Prostate gland (tissue), 2 donors: ENCODE measurements at regions not wholly inside any gene's neighbourhood (a gene's known extent, or its start where the extent isn't known, plus 50 kb on each side); places are given as distances from the start of the nearest gene placed in this dataset.

ENCODE experiments used
- DNase-seq: peaks from one replicate; pipeline ENCODE4 v3.0.0-alpha.2; 2019; ENCODE audit warnings: low spot score
- H3K27ac ChIP-seq, 2 donors: fragments of 200-600 bp; sonication (generic); 2 replicates each; pipeline ENCODE4 v1.5.1; 2017 to 2019
- H3K27me3 ChIP-seq: fragments of 200-600 bp; sonication (generic); replicated peaks from 2 replicates; pipeline ENCODE4 v1.5.1; 2019; ENCODE audit not compliant: insufficient read depth
- H3K36me3 ChIP-seq, 2 donors: fragments of 200-600 bp; sonication (generic); 1 replicate in 1 of 2; 2 replicates in 1 of 2; pipeline versions ENCODE4 v1.5.1 to v1.8.1; 2017 to 2019
- H3K4me1 ChIP-seq: fragments of 200-600 bp; sonication (generic); replicated peaks from 2 replicates; pipeline ENCODE4 v1.5.1; 2019
- H3K4me3 ChIP-seq, 2 donors: fragments of 200-600 bp; sonication (generic); 2 replicates each; pipeline ENCODE4 v1.5.1; 2017 to 2019
- H3K9me3 ChIP-seq: fragments of 200-600 bp; sonication (generic); 2 replicates; pipeline ENCODE4 v1.5.1; 2017
- CTCF ChIP-seq, 4 experiments: fragments of 200-600 bp in 2 of 4; fragments of 450-650 bp in 2 of 4; sonication (generic) in 2 of 4; IDR thresholded peaks; 1 replicate in 3 of 4; 2 replicates in 1 of 4; pipeline ENCODE4 v1.5.1; 2016 to 2019; ENCODE audit warnings: antibody characterized with exemption in 4 of 4, mild to moderate bottlenecking in 2 of 4, moderate library complexity in 2 of 4
- POLR2A ChIP-seq: fragments of 450-650 bp; IDR thresholded peaks from one replicate; pipeline ENCODE4 v1.6.1; 2016; ENCODE audit warnings: antibody characterized with exemption, mild to moderate bottlenecking
- POLR2AphosphoS5 ChIP-seq: sonication (generic); formaldehyde crosslinking; IDR thresholded peaks from one replicate; pipeline ENCODE4 v1.6.1; 2017; ENCODE audit warnings: antibody characterized with exemption
- WGBS: methylation state at CpG from one replicate; pipeline ENCODE4 v1.1.5; 2018; 5-methylcytosine and 5-hydroxymethylcytosine counted together
- intact Hi-C: fragments of 100-400 bp; cut with DNase I; formaldehyde crosslinking; loops from one replicate; pipeline ENCODE4 v1.14.2; 2022

DNA sequence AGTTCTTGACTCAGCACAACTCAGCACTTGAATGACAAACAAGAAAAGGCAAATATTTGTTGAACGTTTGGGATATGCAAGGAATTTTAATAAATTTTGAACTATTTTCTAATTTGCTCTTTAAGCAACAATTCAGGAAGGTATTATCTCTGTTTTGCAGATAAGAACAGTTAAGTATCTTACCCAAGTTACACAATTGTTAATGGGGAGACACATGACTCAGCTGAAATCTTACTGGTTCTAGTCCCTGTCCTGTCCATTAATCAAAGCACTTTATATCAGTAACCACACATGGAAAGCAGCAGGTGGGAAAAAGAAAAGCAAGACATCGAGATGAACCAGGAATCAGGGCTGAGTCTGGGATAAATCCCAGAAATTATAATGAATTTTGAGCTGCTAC, 493.9 kb upstream of the PIK3C3 start:
- Histone ChIP-seq H3K27me3 (no peaks in the 10 kb centered on the region), H3K4me3 (no peak overlapping the region), H3K4me1 (no peaks in the 10 kb centered on the region), H3K36me3 (no peaks in the 10 kb centered on the region), H3K27ac (no peak overlapping the region), H3K9me3 (no peaks in the 10 kb centered on the region)
- no peak for DNase-seq
- TF ChIP-seq CTCF (IDR thresholded peaks at IDR 0.05): no peak
- no peak for TF ChIP-seq POLR2AphosphoS5
- no peak for TF ChIP-seq POLR2A
- intact Hi-C loops: no loop called here
- WGBS: 36% methylated on average over 2 of the region's 2 CpGs

DNA sequence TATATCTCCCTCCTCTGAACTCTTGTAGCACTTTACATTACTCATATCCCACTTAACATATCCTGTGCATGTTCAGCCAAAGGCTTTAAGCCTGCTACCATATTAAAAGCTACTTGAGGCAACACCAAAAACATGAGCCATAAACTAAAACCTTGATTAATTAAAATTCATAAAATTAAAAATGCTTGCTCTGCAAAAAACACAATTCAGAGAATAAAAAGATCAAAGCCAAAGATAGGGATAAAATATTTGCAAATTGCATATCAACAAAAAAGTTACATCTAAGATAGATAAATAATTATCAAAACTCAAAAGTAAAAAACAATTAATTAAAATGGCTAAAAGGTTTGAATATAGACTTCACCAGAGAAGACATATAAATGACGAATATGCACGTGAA, 495.4 kb upstream of the PIK3C3 start:
- Histone ChIP-seq H3K4me1 (no peaks in the 10 kb centered on the region), H3K9me3 (no peaks in the 10 kb centered on the region), H3K27ac (no peak overlapping the region), H3K36me3 (no peaks in the 10 kb centered on the region), H3K4me3 (no peak overlapping the region), H3K27me3 (no peaks in the 10 kb centered on the region)
- DNase-seq: no peak
- WGBS: 93% methylated on average over 2 of the region's 2 CpGs
- no peak for TF ChIP-seq CTCF (IDR thresholded peaks at IDR 0.05)
- no peak for TF ChIP-seq POLR2AphosphoS5
- TF ChIP-seq POLR2A: no peak
- intact Hi-C loops: no loop called here

DNA sequence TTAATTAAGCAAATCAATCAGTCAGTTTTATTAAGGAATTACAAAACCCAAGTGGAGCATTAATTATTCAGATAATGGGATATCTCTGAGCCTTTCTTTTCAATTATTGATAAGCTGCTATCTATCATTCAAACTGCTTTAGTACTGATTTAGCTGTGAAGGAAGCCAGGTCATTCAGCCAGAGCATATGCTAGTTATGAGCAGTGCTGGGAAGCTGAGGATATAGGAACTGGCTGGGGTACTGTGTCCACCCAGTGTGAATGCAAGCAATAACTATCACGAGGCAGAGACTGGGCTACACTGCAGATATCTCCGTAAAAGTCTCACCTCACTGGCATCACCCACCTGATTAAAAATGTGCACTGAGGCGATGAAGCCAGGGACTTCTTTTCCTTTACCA, 496.7 kb upstream of the PIK3C3 start:
- intact Hi-C loops: no loop called here
- no peaks in the 10 kb centered on the region for H3K27me3 ChIP-seq
- no peak overlapping the region for H3K4me3 ChIP-seq
- H3K4me1 ChIP-seq: no peaks in the 10 kb centered on the region
- no peaks in the 10 kb centered on the region for H3K9me3 ChIP-seq
- TF ChIP-seq POLR2A (no peak), POLR2AphosphoS5 (no peak), CTCF (IDR thresholded peaks at IDR 0.05) (no peak)
- no peak overlapping the region for H3K27ac ChIP-seq
- H3K36me3 ChIP-seq: no peaks in the 10 kb centered on the region
- no peak for DNase-seq
- 73% methylated on average over 3 of the region's 3 CpGs for WGBS

DNA sequence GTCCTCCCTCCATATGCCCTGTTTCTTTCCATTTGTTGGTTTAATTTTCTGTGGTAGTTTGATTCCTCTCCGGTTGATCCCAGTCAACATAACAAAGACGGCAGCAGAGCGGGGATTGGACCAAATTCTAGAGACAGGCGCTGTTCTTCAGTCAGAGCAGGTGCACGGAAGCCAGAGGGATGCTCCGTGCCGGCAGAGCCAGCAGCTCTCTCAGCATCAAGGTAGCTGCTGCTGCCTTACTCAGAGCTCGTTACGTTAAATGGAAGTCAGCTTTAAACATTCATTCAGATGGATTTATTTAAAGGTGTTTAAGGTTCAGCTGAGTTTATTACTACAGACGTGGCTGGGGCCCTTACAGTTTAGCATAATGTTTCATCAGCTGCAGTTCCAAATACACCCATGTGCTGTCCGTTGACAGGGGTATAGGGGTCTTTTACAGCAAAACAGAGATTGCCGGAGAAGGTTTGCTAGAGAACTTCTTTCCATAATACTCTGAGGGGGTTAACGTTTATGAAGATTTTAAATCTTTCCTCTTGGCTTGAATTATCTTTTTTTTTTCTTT, 497.2 kb upstream of the PIK3C3 start:
- Histone ChIP-seq H3K9me3 (no peaks in the 10 kb centered on the region), H3K36me3 (no peaks in the 10 kb centered on the region), H3K4me3 (no peak overlapping the region), H3K27me3 (no peaks in the 10 kb centered on the region), H3K4me1 (no peaks in the 10 kb centered on the region), H3K27ac (no peak overlapping the region)
- intact Hi-C loops: no loop called here
- TF ChIP-seq POLR2A (no peak), POLR2AphosphoS5 (no peak), CTCF (IDR thresholded peaks at IDR 0.05) (no peak)
- no peak for DNase-seq
- WGBS: 73% methylated on average over 13 of the region's 13 CpGs

DNA sequence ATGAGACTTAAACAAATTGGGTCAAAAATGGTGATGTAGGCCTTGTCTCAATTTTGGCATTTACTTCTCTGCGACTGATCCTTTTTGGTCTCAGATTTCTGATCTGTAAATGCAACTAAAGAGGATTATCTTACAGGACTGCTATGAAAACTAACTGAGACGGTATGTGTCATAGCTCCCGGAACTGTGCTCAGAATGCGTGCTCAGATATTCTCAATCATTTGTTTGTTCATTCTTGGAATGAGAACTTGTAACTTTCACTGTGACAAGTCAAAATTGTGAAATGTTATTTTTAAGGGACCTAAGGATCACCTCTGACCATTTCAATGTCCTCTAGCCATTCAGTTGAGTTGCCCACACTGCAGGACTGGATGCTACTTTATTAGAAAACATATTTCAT, 498.2 kb upstream of the PIK3C3 start:
- 86% methylated on average over 4 of the region's 4 CpGs for WGBS
- H3K27me3 ChIP-seq: no peaks in the 10 kb centered on the region
- no peak overlapping the region for H3K27ac ChIP-seq
- no peaks in the 10 kb centered on the region for H3K9me3 ChIP-seq
- intact Hi-C loops: no loop called here
- no peaks in the 10 kb centered on the region for H3K4me1 ChIP-seq
- H3K4me3 ChIP-seq: no peak overlapping the region
- no peaks in the 10 kb centered on the region for H3K36me3 ChIP-seq
- DNase-seq: no peak
- TF ChIP-seq POLR2A: no peak
- TF ChIP-seq POLR2AphosphoS5: no peak
- TF ChIP-seq CTCF (IDR thresholded peaks at IDR 0.05): no peak
